Retinal pigment epithelial cell (primary cell): ENCODE measurements at regions not wholly inside any gene's neighbourhood (a gene's known extent, or its start where the extent isn't known, plus 50 kb on each side); places are given as distances from the start of the nearest gene placed in this dataset.

Source experiments
- DNase-seq: peaks from one replicate; pipeline ENCODE4 v3.0.0-alpha.2; 2010; ENCODE audit warnings: low read depth
- H3K4me3 ChIP-seq: 2 replicates; pipeline ENCODE4 v1.5.1; 2011; ENCODE audit warnings: mild to moderate bottlenecking, low read length, control low read depth, moderate library complexity
- CTCF ChIP-seq: conservative IDR thresholded peaks from 2 replicates; pipeline ENCODE4 v1.5.1; 2011; ENCODE audit warnings: low read depth, low read length, control low read depth, inconsistent platforms

DNA sequence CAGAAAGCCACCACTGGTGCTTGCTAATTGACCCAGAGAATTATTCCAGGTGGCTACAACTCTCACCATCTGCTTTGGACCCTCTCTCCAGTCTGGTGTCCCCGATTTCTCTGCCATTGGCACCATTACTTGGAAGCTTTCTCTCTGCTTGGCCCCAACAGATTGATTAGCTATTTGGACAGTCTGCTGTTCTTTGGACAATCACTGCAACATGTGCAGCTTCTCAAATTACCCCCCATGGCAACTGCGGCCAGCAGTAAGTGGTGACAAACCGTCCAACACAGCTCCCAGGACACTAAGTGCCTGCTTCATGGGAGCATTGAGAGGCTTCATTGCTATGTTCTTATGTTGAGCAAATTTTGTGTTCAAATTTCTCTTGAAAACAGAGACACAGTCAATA is 309.8 kb downstream of the TAF11L14 start:
- no peak for DNase-seq
- TF ChIP-seq CTCF, result no peak
- H3K4me3 ChIP-seq, result no peak overlapping the region

- TF ChIP-seq CTCF, result no peak
- no peak overlapping the region for H3K4me3 ChIP-seq
- DNase-seq, result no peak
Observed at GRCh38 chr5:17947029-17947428, 312.8 kb downstream of the TAF11L14 start.

GRCh38 chr5:17951392-17952169 is 317.3 kb downstream of the TAF11L14 start:
- TF ChIP-seq CTCF, result no peak
- DNase-seq, result no peak
- no peak overlapping the region for H3K4me3 ChIP-seq

GRCh38 chr5:17952231-17952630 is 318.0 kb downstream of the TAF11L14 start:
- TF ChIP-seq CTCF, result no peak
- DNase-seq, result no peak

DNA sequence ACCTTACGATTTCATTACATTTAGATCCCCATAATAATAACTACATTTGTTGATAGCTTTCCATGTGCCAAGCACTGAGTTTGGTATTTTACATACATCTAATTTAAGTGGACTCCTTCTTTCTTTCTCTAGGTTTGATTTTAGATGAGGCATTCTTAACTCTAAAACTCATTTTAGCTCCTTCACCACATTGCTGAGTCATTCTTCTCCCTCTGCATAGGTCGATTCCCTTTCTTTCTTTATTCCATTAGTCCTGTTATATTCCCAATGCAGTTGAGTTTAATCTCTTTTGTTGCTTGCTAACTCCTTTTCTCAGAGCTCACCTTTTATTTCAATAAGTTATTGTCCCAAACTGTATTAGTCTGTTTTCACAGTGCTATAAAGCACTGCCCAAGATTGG is 329.8 kb downstream of the TAF11L14 start:
- no peak for TF ChIP-seq CTCF
- no peak for DNase-seq

More at GRCh38 chr5:17952231-17952630, 318.0 kb downstream of the TAF11L14 start:
- no peak overlapping the region for H3K4me3 ChIP-seq

GRCh38 chr5:17966640-17967402 is 332.6 kb downstream of the TAF11L14 start:
- no peak overlapping the region for H3K4me3 ChIP-seq
- TF ChIP-seq CTCF, result no peak
- no peak for DNase-seq

More for the DNA sequence above, 329.8 kb downstream of the TAF11L14 start:
- H3K4me3 ChIP-seq, result no peak overlapping the region
